ENCODE measurements at regions not wholly inside any gene's neighbourhood (a gene's known extent, or its start where the extent isn't known, plus 50 kb on each side); places are given as distances from the start of the nearest gene placed in this dataset.

- WGBS, 2 experiments (ENCODE audit: extremely low coverage in 1 of 2, insufficient coverage in 1 of 2, insufficient read length in 1 of 2, insufficient replicate concordance in 2 of 2, low coverage in 1 of 2, low lambda C conversion rate in 2 of 2, missing lambda C conversion rate in 1 of 2) = 96% methylated on average over 6 of the region's 6 CpGs; no CpG with 5 or more reads in 1 of the 2 experiments
- no peak overlapping the region for H3K4me3 ChIP-seq (ENCODE audit: extremely low read depth in 1 of 4, insufficient read depth in 2 of 4, low read depth in 3 of 4, low read length in 4 of 4)
- no peaks in the 10 kb centered on the region for H3K23me2 ChIP-seq (ENCODE audit: low read depth, low read length)
- TF ChIP-seq MAFK (IDR thresholded peaks at IDR 0.05; ENCODE audit: low read depth, low read length) = no peak
- TF ChIP-seq HDAC2 (IDR thresholded peaks at IDR 0.05; ENCODE audit: borderline replicate concordance in 1 of 2, low read depth in 2 of 2, low read length in 2 of 2) = no peak
- TF ChIP-seq TBP (IDR thresholded peaks at IDR 0.05; ENCODE audit: low read depth, low read length) = no peak
- TF ChIP-seq SP1 (IDR thresholded peaks at IDR 0.05; ENCODE audit: low read depth, low read length) = no peak
- TF ChIP-seq POU5F1 (IDR thresholded peaks at IDR 0.05; ENCODE audit: low read depth, low read length) = no peak
- TF ChIP-seq SIX5 (IDR thresholded peaks at IDR 0.05; ENCODE audit: low read depth, low read length) = no peak
- no peak overlapping the region for H2BK5ac ChIP-seq (ENCODE audit: low read depth, low read length)
- no peak overlapping the region for H2AK5ac ChIP-seq (ENCODE audit: low read depth, low read length)
- no peak overlapping the region for H3K23ac ChIP-seq (ENCODE audit: insufficient read length)
- no peak overlapping the region for H4K5ac ChIP-seq (ENCODE audit: insufficient read length, low read depth, low read length)
- no peak overlapping the region for H3K18ac ChIP-seq (ENCODE audit: extremely low read depth, low read length)
- H3K27ac ChIP-seq (ENCODE audit: low read depth, low read length) = no peak overlapping the region
- no peaks in the 10 kb centered on the region for H3K27me3 ChIP-seq (replicated peaks in 1 of 4; ENCODE audit: control insufficient read depth in 3 of 4, extremely low read depth in 1 of 4, insufficient read depth in 3 of 4, low read length in 3 of 4)
- H2BK15ac ChIP-seq (ENCODE audit: low read length) = no peak overlapping the region
- no peak overlapping the region for H3K4ac ChIP-seq (replicated peaks; ENCODE audit: insufficient read length, low read depth, low read length)
- 0 out of 7 replicates have a peak, but pooled peaks cover 0 to 2% (median 0%) of the 10 kb centered on the region in 4 experiments for H3K4me1 ChIP-seq (replicated peaks in 1 of 4; ENCODE audit: control insufficient read depth in 3 of 4, insufficient read depth in 4 of 4, low read length in 3 of 4)
- no peak overlapping the region for H2BK20ac ChIP-seq (ENCODE audit: low read length)
- no peaks in the 10 kb centered on the region for H4K20me1 ChIP-seq (replicated peaks in 1 of 2; ENCODE audit: control insufficient read depth in 1 of 2, insufficient read depth in 2 of 2, low read length in 2 of 2)
- no peak overlapping the region for H3K14ac ChIP-seq (ENCODE audit: insufficient read length)
- DNase-seq (ENCODE audit: low read depth in 1 of 2, low spot score in 2 of 2) (no peak), FAIRE-seq (no peak)
- H4K8ac ChIP-seq (ENCODE audit: extremely low read depth, insufficient read depth, low read length) = no peak overlapping the region
- no peaks in the 10 kb centered on the region for H3K36me3 ChIP-seq (ENCODE audit: control insufficient read depth in 2 of 4, insufficient read depth in 4 of 4, low read length in 3 of 4)
- H2AFZ ChIP-seq (ENCODE audit: low read length) = no peak overlapping the region
- no peak overlapping the region for H3K4me2 ChIP-seq (ENCODE audit: insufficient read depth in 1 of 2, low read depth in 2 of 2, low read length in 2 of 2)
- H3K79me2 ChIP-seq (ENCODE audit: control insufficient read depth in 1 of 2, insufficient read depth in 2 of 2, low read length in 2 of 2) = no peaks in the 10 kb centered on the region
- H2BK12ac ChIP-seq (ENCODE audit: low read depth, low read length) = no peak overlapping the region
- H3K56ac ChIP-seq (replicated peaks; ENCODE audit: insufficient read length, low read depth, low read length) = no peak overlapping the region
- CTCF ChIA-PET (ENCODE audit: partially characterized antibody) = no interaction called here
- no peak overlapping the region for H4K91ac ChIP-seq (replicated peaks; ENCODE audit: insufficient read length, low read length)
- no peak overlapping the region for H2BK120ac ChIP-seq (replicated peaks; ENCODE audit: low read depth, low read length)
- POLR2A ChIA-PET (ENCODE audit: partially characterized antibody) = interaction anchor here (1.1 kb wide), 1 partner anchor 70 kb away, joined by 3 read pairs; the partner anchor contains the start of gene RAD23B
- H3K9me3 ChIP-seq (ENCODE audit: insufficient read depth in 2 of 2, low read depth in 1 of 2, low read length in 1 of 2) = no peaks in the 10 kb centered on the region
- H3K79me1 ChIP-seq (ENCODE audit: low read depth, low read length) = no peaks in the 10 kb centered on the region
- no peak overlapping the region for H3K9ac ChIP-seq (replicated peaks in 1 of 4; ENCODE audit: extremely low read depth in 1 of 4, low read depth in 3 of 4, low read length in 3 of 4)
Observed at GRCh38 chr9:107213080-107213479, 70.0 kb upstream of the RAD23B start.
